Vagina (tissue), 2 donors: ENCODE measurements at regions not wholly inside any gene's neighbourhood (a gene's known extent, or its start where the extent isn't known, plus 50 kb on each side); places are given as distances from the start of the nearest gene placed in this dataset.

Experiments
- POLR2A ChIP-seq, 2 donors: fragments of 450-650 bp; IDR thresholded peaks; one replicate each; pipeline ENCODE4 v1.6.1; 2017; ENCODE audit warnings: antibody characterized with exemption in 2 of 2, mild to moderate bottlenecking in 2 of 2, moderate library complexity in 2 of 2
- POLR2AphosphoS5 ChIP-seq, 2 donors: sonication (generic); formaldehyde crosslinking; IDR thresholded peaks; one replicate each; pipeline ENCODE4 v1.9.0; 2017; ENCODE audit warnings: antibody characterized with exemption in 2 of 2, mild to moderate bottlenecking in 2 of 2, low read depth in 1 of 2; ENCODE audit not compliant: insufficient read depth in 1 of 2

DNA sequence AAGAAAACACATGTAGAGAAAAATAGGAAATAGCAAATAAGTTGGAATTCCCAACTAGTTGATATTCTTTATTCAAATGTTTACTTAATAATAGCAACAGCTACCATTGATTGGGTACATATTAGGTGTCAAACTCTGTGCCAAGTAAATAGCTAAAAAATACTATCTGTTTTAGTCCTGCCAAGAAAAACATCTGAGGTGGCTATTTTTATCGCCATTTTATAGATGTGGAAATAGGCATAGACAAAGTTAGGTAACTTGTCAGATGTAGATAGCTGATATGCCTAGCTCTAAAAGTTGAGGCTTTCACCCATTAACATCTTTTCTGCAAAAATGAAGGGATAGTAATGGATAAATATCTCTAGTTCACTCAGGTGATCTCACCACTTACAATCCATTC is 549.2 kb upstream of the ID4 start:
- TF ChIP-seq POLR2A (IDR thresholded peaks at IDR 0.05): no peak
- no peak for TF ChIP-seq POLR2AphosphoS5 (IDR thresholded peaks at IDR 0.05; ENCODE audit: insufficient read depth in 1 of 2, low read depth in 1 of 2)
